Stimulated activated CD8-positive, alpha-beta memory T cell treated with anti-CD3 and anti-CD28 coated beads, Interleukin-15, amount 100 ng/mL, for 4 hours (primary cell): ENCODE measurements at regions not wholly inside any gene's neighbourhood (a gene's known extent, or its start where the extent isn't known, plus 50 kb on each side); places are given as distances from the start of the nearest gene placed in this dataset.
"Not testable (repeated sequence)": the region's sequence is repeated elsewhere in the genome, so short reads cannot be mapped to it uniquely, and the experiment has no call there.

Experiments
- DNase-seq, 2 donors: peaks; one replicate each; pipeline ENCODE4 v3.0.0-alpha.2; 2020; ENCODE audit warnings: low read depth in 2 of 2

DNA sequence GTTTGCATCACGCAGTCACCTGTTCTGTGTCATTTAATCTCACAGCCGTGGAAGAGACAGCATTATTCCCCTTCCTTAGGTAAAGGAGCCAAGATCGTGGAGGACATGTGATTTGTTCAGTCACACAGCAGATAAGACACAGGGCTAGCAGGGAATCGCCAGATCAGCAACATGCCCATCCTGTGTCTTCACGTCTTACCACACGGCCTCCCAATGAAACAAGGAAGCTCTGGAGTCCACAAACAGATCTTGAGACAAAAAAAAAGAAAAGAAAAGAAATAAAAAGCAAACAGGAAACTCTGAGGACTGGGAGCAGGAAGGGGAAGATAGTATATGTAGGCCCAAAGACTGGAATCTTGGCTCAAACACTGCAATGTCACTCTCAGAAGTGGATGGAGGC lies 155.3 kb downstream of the ADSS2 start:
- DNase-seq = no peak

DNA sequence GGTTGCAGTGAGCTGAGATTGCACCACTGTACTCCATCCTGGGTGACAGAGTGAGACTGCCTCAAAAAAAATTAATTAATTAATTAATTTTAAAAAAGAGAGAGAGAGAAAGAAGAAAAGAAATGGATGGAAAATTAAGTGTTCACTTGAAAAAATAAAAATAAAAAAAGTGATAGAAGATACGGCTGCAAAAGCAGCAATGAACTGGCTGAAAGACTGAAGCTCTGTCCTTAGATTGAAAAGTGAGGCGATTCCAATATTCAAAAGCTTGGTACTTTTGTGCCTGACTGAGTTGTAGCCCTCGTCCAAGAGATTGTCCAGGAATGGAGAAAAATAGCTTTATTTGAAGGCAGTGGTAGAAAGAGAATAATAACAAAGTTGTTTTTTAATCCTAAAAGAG lies 154.6 kb downstream of the ADSS2 start:
- no peak for DNase-seq

DNA sequence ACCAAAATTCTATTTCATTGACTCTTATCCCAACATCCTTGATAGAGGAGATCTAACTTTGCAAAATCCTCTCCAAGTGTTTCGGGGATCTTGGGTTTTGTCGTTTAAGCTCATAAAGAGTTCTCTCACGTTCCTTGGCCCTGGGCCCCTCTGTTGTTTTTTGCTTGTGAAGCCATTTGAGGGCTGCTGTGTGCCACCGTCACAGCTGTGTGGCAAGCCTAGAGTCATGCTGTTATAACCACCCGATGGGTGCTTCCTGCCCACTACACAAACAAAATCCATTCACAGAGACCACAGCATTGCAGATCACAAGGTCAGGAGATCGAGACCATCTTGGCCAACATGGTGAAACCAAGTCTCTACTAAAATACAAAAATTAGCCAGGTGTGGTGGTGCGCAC lies 154.1 kb downstream of the ADSS2 start:
- DNase-seq = no peak

DNA sequence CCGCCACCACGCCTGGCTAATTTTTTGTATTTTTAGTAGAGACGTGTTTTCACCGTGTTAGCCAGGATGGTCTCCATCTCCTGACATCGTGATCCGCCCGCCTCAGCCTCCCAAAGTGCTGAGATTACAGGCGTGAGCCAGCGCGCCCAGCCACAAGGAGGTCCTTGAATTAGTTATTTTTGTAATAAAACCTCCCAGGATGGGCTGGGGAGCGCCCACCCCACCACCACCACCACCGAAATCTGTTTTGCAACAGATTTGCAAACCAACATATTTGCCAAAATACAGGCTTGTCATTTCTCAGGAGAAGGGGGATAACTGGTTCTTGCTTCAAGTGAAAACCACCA lies 151.7 kb downstream of the ADSS2 start:
- not testable (repeated sequence) for DNase-seq

DNA sequence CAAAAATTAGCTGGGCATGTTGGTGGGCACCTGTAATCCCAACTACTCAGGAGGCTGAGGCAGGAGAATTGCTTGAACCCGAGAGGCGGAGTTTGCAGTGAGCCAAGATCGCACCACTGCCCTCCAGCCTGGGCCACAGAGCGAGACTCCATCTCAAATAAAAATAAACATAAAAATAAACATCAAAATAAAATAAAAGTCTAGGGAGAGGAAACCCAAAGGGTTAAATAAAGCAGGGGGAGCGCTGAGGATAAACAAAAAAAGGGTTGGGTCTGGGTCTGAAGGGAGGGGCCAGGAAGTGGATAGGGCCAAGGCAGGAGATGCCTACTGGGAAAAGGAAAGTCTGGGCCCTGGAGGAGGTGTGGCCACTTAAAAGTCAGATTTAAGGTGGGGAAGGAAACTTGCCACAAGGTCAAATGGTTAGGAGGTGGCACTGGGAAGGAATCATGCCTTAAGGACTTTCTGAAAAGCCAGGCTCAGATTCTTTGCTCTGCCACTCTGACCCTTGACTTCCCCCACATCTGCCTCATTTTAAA lies 150.0 kb downstream of the ADSS2 start:
- DNase-seq = no peak

DNA sequence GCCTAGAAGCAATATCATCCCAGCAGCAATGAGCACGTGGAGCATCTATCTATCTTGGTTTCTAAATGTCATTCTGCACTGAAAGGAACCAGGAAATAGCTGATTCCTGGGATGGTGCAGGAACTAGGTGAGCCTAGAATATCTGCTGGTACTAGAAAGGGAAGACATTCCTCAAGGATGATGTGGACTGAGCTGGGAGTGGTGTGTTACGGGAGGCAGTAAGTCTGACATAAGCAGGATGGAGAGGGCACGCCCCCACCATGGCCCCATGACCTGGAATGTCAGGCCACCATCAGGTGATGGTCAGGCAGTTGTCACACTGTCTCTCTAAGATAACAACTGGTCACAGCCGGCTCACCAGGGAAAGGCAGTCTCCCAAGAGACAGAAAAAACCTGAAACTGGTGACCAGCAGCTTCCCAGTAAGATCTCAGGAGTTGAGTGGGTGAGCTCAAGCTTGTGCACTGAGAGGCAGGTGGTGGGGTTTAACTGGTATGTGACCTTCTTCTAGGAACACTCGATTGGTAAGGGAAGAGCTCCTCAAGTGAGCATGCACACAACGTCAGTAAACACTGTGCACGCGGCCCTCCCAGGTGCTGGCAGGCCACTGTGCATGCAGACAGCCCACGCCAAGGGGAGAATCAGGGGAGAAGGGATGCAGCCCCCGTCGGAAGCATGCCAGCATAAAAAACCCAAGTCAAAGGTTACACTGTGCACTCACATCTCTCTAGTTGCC lies 148.7 kb downstream of the ADSS2 start:
- no peak for DNase-seq

DNA sequence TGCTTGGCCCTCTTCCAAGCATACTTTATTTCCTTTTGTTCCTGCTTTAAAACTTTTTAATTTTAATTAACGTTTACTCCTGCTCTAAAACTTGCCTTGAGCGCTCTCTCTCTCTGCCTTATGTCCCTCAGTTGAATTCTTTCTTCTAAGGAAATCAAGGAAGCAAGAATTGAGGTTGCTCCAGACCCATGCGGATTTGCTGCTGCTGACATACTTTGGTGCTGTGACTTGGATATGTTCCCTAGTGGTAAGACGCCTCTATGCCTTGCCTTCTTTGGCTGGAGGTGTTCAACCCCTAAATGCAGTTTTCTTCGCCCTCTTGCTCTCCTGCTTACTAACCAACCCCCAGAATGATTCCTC lies 148.1 kb downstream of the ADSS2 start:
- DNase-seq = no peak

DNA sequence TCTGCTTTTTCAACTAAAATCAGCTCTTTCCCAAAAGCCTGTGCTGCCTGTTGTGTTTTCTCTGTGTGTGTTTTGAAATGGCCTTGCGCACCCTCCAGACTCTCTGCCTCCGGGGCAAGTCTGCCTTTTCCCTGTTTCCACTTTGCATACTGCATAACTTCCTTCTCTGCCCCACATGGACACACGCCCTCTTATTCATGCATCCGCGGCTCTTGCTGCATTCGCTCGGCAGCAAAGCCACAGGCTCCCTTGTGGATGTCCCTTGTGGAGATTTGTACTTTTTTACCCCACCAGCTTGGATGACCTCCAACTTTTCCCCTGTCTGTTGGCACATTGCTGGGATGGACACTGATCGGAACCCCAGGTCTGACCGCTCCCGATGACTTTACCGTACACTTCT lies 147.6 kb downstream of the ADSS2 start:
- DNase-seq = no peak

DNA sequence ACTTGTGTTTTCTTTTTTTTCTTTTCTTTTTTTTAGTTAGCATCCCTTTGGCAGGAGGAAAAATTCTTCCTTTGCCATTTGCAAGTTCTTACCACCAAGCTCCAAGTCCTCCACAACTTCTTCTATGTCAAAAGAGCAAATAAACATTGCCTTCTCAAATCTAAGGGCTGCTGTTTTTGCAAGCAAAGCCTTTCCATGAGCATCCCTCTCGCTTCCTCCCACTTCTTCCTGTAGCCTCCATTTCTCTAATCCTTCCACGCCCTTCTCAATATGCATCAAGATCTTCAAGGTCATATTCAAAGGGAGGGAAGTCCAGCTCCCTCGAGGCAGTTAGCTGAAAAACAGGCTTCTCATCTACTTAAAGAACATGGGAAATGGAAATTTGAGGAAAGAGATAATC lies 147.1 kb downstream of the ADSS2 start:
- no peak for DNase-seq

DNA sequence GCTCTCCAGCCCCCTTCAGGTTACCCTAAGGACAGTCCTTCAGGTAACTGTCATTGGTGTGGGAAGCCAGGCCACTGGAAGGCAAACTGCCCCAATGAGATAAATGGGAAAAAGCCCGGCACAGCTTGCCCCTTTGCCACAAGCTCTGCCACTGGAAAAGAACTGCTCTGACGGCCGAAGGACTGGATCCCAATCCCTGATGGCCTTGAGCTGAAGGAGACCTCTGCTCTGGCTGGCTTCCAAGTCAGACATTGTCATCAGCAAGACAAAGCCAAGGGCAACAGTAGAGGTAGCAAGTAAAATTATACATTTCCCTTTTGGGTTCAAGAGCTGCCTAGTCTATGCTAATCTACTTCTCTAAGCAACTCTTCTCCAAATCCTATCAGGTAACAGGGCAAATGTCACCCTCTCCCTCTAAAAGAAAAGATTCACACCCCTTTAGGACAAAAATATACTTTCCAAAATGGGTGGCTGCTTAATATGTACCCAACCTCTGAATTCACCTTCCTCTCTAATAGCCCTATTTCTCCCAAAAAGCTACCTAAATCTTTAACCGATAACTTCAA lies 145.8 kb downstream of the ADSS2 start:
- no peak for DNase-seq

DNA sequence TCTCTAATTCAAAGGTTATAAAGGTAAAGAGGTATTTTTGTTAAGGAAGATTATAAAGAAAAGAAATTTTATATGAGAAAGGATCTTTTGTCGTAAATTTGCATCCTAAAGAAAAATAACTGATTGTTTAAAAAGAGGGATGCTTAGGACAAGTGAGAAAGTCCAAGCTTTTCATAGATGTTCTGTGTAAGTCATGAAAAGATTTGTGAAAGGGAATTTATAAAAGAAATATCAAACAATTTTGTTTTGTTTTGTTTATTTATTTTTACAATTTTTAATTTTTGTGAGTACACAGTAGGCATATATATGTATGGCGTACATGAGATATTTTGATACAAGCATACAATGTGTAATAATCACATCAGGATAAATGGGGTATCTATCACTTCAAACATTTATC lies 145.2 kb downstream of the ADSS2 start:
- no peak for DNase-seq

DNA sequence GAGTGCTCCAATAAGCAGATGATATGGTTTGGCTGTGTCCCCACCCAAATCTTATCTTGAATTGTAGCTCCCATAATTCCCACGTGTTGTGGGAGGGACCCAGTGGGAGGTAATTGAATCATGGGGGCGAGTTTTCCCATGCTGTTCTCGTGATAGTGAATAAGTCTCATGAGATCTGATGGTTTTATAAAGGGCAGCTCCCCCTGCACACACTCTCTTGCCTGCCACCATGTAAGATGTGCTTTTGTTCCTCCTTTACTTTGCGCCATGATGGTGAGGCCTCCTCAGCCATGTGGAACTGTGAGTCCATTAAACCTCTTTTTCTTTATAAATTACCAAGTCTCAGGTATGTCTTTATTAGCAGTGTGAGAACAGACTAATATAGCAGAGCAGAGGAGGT lies 142.5 kb downstream of the ADSS2 start:
- not testable (repeated sequence) for DNase-seq

DNA sequence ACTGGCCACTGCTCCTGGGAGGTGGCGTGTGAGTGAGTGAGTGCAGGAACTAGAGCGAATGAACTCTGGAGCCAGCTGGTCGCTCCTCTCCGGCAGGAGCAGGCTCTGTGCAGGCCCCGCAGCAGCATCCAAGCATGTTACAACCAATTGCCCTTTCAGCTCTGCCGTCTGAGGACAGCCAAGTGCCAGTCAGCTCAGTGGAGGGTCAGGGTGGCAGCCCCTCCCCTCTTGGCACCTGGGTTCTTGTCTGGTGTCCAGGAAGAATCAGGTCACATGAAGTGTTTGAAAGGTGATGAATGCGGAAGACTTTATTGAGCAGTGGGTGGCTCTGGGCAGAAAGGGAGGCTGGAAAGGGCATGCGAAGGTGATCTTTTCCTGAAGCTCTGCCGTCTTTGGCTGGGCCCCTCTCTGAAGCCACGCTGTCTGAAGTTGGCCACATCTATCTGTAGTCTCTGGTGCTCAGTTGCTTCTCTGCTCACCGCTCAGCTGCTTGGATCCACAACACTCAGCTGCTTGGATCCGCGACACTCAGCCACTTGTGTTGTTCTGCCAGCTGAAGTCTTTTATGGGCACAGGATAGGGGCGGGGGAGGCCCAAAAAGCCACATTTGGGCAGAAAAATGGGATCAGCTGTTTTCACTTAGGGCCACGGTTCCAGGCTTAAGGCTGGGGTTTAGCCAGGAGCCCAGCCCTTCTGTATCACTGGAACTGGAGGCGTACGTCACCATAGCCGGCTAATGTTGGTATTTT lies 139.8 kb downstream of the ADSS2 start:
- no peak for DNase-seq

DNA sequence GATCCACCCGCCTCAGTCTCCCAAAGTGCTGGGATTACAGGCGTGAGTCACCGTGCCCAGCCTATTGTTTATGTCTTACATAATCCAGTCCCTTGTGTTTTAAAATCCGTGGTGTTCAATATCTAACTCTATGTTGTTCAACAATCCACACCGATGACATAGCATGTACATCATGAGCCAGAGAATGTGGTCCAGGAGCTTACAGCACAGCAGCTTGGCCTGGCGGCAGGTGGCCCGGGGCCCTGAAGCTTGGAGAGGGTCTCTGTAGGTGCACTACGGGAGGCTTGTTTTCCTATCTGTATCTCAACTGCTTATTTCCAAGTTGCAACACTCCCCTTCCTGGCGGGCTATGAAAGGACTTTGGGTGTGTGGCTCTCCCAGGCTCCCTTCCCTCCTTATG lies 138.4 kb downstream of the ADSS2 start:
- DNase-seq = no peak

DNA sequence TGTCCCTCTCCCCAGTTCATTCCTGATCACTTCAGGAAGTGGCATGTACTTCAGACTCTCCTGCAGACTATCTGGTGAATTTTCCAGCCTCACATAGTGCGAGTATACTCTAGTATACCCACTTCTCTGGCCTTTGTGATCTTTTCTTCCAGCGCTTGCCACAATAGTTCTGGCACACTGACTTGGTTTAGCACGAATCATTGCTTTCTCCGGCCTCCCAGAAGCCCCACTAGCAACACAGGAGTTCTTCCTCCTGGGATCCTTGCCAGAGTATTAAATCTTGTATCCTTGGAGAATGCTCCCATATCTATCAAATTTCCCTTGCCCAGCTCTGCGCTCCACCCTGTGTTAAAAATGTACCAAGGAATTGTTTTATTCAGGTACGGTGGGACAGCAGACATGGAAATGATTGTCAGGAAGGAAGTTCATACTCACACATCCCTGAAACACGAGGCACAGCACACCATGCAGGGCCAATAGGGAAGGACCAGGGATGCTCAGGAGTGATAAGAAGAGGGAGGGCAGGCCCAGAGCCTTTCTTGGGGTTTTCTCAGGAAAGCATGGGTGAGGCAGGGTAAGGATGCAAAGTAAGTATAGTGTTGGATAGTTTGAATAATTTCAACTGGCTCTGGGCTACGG lies 136.7 kb downstream of the ADSS2 start:
- no peak for DNase-seq

DNA sequence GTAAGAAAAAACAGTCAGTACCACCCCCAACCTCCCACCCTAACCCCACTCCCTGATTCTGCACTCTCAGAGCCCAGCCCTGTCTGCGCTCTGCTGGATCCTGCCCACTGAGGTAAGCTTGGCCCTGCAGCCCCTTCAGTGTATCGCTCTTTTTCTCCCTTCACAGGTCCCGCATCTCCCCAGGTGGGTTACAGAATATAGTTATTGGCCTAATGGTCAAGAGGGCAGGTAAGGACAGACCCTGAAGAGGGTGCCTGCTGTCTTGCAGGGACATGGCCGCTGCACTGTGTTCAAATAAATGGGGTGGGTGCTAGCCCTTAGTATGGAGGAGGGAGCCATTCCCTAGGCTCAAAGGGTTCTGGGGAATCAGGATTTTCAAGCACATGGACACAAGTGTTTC lies 135.7 kb downstream of the ADSS2 start:
- DNase-seq = no peak

DNA sequence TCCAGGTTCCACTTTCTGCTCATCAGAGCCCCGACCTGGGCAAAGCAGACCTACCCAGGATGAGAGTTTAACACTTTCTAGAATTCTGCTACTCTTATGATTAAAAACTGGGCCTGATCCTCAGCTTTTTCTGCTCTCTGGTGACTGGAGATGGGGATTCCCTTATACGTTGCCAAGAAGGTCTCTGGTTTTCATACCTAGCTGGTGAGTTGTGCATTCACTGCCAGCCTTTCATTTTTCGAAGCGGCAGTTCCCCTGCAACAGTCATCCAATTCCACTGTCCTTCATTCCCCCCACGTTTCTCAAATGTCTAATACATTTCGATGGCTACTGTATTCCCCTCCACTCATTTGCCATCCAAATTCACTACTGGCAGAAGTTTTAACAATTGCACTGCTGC lies 135.3 kb downstream of the ADSS2 start:
- DNase-seq = no peak

DNA sequence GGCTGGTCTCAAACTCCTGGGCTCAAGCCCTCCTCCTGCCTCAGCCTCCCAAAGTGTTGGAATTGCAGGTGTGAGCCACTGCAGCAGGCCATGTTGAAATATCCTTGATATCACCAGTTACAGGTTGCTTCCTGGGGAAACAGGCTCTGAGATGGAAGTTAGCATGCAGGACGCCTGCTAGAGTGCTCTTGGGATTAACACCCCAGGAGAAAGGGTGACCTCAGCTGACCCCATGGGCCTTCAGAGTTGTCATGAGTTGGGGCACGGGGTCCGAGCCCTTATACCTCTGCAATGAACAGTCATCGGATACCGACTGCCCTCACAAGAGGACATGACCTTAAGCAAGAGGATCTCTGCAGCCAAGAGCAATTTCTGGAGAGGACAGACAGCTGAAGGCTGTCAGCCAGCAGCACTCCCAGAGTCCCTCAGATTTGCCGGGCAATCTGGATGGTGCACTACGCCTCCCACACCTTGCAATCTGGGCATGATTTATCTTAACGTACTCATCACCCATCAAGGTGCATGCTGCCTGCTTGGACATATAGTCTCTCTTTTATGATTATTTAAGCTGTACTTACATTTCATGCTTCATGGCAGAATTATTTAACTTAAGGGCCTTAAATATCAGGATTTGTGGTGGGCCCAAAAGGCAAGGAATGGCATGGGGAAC lies 134.6 kb downstream of the ADSS2 start:
- DNase-seq = no peak

DNA sequence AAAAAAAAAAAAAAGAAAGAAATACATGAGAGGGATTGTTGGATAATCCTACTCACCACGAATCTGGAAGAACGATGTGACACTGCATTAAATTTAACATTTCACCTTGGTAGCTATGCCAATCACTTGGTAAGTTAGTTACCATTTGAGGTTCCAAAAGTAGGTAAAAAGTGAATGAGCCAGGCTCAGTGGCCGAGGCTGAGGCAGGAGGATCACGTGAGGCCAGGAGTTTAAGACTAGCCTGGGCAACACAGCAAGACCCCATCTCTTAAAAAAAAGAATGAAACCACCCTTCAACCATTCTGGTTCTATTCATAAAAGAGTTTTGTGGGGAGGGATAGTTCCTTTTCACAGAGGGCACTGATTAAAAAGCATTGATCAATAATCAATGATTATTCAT lies 133.6 kb downstream of the ADSS2 start:
- no peak for DNase-seq

DNA sequence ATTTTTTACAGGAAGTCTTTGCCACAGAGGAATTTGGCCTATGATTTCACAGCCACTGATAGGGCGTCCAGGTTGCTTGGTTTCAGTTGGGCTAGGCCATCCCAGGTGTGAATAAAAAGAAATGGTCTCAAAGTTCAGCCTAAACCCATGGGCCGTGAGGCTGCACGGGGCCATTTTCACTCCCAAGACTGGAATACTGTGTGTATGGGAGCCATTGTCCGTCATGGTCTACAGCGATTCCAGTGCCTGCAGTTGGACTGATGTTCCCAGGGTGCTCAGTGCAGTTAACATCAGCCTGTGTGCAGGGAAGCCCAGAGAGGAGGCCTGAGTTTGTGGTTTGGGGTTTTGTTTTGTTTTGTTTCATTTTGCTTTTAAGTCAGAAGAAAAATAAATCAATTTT lies 133.2 kb downstream of the ADSS2 start:
- no peak for DNase-seq

DNA sequence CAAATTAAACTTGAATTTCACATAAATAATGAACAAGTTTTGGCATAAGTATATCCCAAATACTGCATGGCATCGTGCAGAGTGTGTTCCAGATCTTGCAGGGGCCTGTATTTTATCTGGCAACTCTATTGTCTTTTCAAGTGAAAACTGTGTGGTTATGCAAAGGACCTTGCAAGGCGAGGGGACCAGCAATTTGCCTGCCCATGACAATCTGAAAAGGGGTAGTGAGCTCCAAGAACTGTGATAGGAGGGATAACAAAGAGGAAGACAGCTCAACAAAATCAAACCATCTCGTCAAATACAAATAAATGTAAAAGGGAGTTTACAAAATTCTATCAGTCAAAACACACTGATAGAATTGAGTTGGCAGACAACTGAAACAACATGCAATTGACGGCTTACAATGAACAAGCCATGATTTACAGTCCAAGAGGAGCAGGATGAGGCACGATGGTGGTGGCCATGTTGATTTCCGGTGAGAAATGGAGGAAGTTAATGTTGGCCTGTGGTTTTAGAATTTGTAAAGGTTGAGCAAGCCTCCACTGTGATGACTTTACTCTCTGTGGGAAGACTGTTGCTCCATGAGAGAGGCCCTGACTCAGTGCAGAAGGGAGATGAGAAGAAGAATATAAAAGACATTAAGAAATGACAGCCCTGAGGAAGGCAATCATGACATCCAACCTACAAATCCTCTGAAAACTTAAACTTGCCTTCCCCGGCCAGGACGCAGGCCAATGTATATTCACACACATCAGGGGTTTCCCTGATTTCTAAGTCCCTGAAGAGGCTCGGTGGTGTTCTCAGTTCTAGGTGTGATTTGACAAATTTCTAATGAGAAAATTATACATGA lies 132.2 kb downstream of the ADSS2 start:
- DNase-seq = peak in 1 of 2 donors; percentile 23
